ENCODE measurements at regions not wholly inside any gene's neighbourhood (a gene's known extent, or its start where the extent isn't known, plus 50 kb on each side); places are given as distances from the start of the nearest gene placed in this dataset.
A peak's percentile ranks its signal among the peaks of the same experiment; 100 is the strongest.

DNA sequence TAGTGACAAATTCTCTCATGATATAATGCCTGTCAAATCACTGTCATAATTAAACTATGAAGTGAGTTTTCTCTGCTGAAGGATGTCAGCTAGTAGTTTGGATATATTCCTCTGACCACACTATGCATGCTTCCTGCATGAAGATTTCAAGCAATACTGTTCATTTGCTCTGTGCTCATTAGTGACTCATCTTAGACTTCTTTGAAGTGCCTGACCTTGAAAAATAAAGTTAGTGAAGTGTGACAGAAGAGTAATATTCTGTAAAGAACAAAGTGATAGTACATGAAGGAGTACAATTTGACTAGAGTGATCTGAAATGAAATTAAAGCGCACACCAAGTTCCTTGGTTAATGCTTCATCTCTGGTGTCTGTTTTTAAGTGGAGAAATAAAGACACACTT is 629.5 kb upstream of the ANO3 start:
- H3K4me3 ChIP-seq (ENCODE audit: insufficient read length, low read depth): no peak overlapping the region
- no peak for TF ChIP-seq SUZ12 (IDR thresholded peaks at IDR 0.05; ENCODE audit: extremely low read depth, insufficient read depth, insufficient read length)
- no peak for TF ChIP-seq YY1 (IDR thresholded peaks at IDR 0.05; ENCODE audit: insufficient read depth, insufficient read length)
- TF ChIP-seq ZNF274 (IDR thresholded peaks at IDR 0.05; ENCODE audit: low read depth, low read length): no peak
- no peak overlapping the region for H3K9ac ChIP-seq (ENCODE audit: insufficient read length, low read depth)
- H3K4me1 ChIP-seq (ENCODE audit: insufficient read depth, insufficient read length): no peaks in the 10 kb centered on the region
- no peaks in the 10 kb centered on the region for H3K36me3 ChIP-seq (ENCODE audit: insufficient read depth, insufficient read length, low read length)
- DNase-seq (ENCODE audit: low read depth, low spot score): no peak
- no peaks in the 10 kb centered on the region for H3K9me3 ChIP-seq (ENCODE audit: insufficient read depth, low read length)
- no peaks in the 10 kb centered on the region for H3K27me3 ChIP-seq (ENCODE audit: insufficient read depth, insufficient read length)

DNA sequence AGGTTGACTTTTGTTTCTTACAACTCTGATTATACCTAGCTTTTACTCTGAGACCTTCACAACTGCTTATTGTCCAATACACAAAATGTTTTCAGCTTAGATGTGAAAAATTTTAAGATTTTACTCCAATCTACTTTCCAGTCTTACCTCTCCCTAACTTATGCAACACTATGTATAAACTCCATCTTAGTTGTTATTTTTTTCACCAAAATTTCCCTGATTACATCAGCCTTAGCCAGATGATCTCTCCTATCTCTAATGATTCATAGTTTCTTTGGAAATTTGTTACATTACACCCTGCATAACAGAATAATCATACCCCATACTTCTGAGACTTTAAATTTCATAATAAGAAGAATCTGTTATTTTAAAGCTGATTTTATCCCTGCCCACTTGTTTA is 621.0 kb upstream of the ANO3 start:
- DNase-seq (ENCODE audit: low read depth, low spot score): no peak
- no peak overlapping the region for H3K4me3 ChIP-seq (ENCODE audit: insufficient read length, low read depth)
- H3K27me3 ChIP-seq (ENCODE audit: insufficient read depth, insufficient read length): no peaks in the 10 kb centered on the region
- no peaks in the 10 kb centered on the region for H3K36me3 ChIP-seq (ENCODE audit: insufficient read depth, insufficient read length, low read length)
- H3K9ac ChIP-seq (ENCODE audit: insufficient read length, low read depth): no peak overlapping the region
- TF ChIP-seq ZNF274 (IDR thresholded peaks at IDR 0.05; ENCODE audit: low read depth, low read length) (no peak), SUZ12 (IDR thresholded peaks at IDR 0.05; ENCODE audit: extremely low read depth, insufficient read depth, insufficient read length) (no peak), YY1 (IDR thresholded peaks at IDR 0.05; ENCODE audit: insufficient read depth, insufficient read length) (no peak)
- no peaks in the 10 kb centered on the region for H3K9me3 ChIP-seq (ENCODE audit: insufficient read depth, low read length)
- H3K4me1 ChIP-seq (ENCODE audit: insufficient read depth, insufficient read length): no peaks in the 10 kb centered on the region

DNA sequence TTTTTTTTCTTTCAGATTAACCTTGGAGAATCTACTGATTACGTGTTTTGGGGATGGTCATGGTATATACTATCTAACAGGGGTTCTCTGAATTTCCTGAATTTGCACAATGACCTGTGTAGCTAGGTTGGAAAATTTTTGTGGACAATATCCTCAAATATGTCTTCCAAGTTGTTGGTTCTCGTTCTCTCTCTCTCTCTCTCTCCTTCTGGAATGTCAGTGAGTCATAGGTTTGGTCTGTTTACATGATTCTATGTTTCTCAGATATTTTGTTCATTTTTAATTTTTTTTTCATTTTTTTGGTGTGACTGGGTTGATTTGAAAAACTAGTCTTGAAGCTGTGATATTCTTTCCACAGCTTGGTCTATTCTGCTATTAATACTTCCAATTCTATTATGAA is 604.0 kb upstream of the ANO3 start:
- DNase-seq (ENCODE audit: low read depth, low spot score): no peak
- Histone ChIP-seq H3K36me3 (ENCODE audit: insufficient read depth, insufficient read length, low read length) (no peaks in the 10 kb centered on the region), H3K9me3 (ENCODE audit: insufficient read depth, low read length) (no peaks in the 10 kb centered on the region), H3K9ac (ENCODE audit: insufficient read length, low read depth) (no peak overlapping the region), H3K4me3 (ENCODE audit: insufficient read length, low read depth) (no peak overlapping the region), H3K27me3 (ENCODE audit: insufficient read depth, insufficient read length) (no peaks in the 10 kb centered on the region), H3K4me1 (ENCODE audit: insufficient read depth, insufficient read length) (no peaks in the 10 kb centered on the region)
- TF ChIP-seq ZNF274 (IDR thresholded peaks at IDR 0.05; ENCODE audit: low read depth, low read length) (no peak), YY1 (IDR thresholded peaks at IDR 0.05; ENCODE audit: insufficient read depth, insufficient read length) (no peak), SUZ12 (IDR thresholded peaks at IDR 0.05; ENCODE audit: extremely low read depth, insufficient read depth, insufficient read length) (no peak)

DNA sequence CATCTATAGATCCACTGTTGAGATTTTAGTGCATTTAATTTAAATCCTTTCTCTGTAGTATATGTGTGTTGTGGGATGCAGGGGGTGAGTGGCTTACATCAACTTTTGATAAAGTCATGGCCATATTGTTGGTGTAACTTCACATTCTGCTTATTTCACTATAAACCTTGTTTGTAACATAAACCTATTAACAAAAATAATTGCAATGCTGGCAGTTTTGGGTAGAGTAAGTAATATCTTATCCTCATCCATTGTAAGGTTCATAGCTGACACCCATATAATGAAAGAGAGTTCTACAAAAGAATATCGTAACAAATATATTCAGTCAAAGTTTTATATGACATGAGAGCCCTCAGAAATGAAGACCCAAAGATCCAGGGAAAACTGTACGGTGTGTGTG is 601.7 kb upstream of the ANO3 start:
- Histone ChIP-seq H3K9me3 (ENCODE audit: insufficient read depth, low read length) (no peaks in the 10 kb centered on the region), H3K4me1 (ENCODE audit: insufficient read depth, insufficient read length) (no peaks in the 10 kb centered on the region), H3K4me3 (ENCODE audit: insufficient read length, low read depth) (no peak overlapping the region), H3K27me3 (ENCODE audit: insufficient read depth, insufficient read length) (no peaks in the 10 kb centered on the region), H3K36me3 (ENCODE audit: insufficient read depth, insufficient read length, low read length) (no peaks in the 10 kb centered on the region), H3K9ac (ENCODE audit: insufficient read length, low read depth) (no peak overlapping the region)
- no peak for DNase-seq (ENCODE audit: low read depth, low spot score)
- no peak for TF ChIP-seq ZNF274 (IDR thresholded peaks at IDR 0.05; ENCODE audit: low read depth, low read length)
- no peak for TF ChIP-seq YY1 (IDR thresholded peaks at IDR 0.05; ENCODE audit: insufficient read depth, insufficient read length)
- TF ChIP-seq SUZ12 (IDR thresholded peaks at IDR 0.05; ENCODE audit: extremely low read depth, insufficient read depth, insufficient read length): no peak

DNA sequence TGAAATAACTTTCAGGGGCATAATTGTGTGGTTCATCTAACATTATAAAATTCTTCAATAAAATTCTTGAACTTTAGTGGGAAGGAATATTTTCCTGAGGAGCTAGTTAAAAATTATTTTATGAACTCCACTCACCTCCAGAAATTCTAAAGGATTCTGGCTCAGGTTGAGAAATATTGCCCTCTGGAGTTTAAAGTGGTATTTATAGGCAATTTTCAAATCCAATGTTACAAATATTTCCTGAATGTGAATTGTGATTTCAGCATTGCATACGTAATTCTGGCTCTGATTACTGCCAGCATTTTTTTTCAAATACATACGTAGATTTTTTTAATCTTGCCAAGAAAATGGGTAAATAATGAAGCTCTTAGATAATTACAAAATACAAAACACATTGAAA is 598.2 kb upstream of the ANO3 start:
- Histone ChIP-seq H3K4me3 (ENCODE audit: insufficient read length, low read depth) (no peak overlapping the region), H3K9ac (ENCODE audit: insufficient read length, low read depth) (no peak overlapping the region), H3K9me3 (ENCODE audit: insufficient read depth, low read length) (no peaks in the 10 kb centered on the region), H3K36me3 (ENCODE audit: insufficient read depth, insufficient read length, low read length) (no peaks in the 10 kb centered on the region), H3K27me3 (ENCODE audit: insufficient read depth, insufficient read length) (no peaks in the 10 kb centered on the region), H3K4me1 (ENCODE audit: insufficient read depth, insufficient read length) (no peaks in the 10 kb centered on the region)
- no peak for TF ChIP-seq ZNF274 (IDR thresholded peaks at IDR 0.05; ENCODE audit: low read depth, low read length)
- no peak for TF ChIP-seq YY1 (IDR thresholded peaks at IDR 0.05; ENCODE audit: insufficient read depth, insufficient read length)
- no peak for TF ChIP-seq SUZ12 (IDR thresholded peaks at IDR 0.05; ENCODE audit: extremely low read depth, insufficient read depth, insufficient read length)
- no peak for DNase-seq (ENCODE audit: low read depth, low spot score)

DNA sequence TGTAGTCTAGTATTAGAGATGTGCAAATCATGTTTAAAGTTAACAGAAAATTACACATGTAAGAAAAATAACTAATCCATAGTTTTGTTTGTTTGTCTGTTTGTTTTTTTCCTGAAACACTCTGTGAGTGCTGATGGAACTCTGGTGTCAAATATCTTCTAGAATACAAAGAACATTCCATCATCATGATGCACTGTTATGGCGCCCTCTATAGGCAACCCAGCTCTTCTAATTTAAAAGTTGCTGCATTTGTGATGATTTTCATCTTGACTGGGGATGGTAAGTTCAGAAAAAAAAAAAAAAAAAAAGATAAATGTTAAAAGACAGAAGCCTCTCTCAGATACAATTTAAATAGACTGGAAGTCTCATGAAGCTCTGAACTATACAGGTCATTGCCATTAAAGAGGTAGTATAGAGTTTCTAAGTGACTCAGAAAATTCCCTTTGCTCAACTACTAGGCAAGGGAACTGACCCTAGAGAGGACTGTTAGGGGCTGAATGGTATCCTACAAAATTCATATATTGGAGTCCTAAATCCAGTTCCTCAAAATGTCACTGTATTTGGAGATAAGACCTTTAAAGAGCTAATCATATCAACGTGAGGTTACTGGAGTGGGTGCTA is 597.2 kb upstream of the ANO3 start:
- H3K27me3 ChIP-seq (ENCODE audit: insufficient read depth, insufficient read length): no peaks in the 10 kb centered on the region
- no peak overlapping the region for H3K9ac ChIP-seq (ENCODE audit: insufficient read length, low read depth)
- TF ChIP-seq ZNF274 (IDR thresholded peaks at IDR 0.05; ENCODE audit: low read depth, low read length) (no peak), YY1 (IDR thresholded peaks at IDR 0.05; ENCODE audit: insufficient read depth, insufficient read length) (no peak), SUZ12 (IDR thresholded peaks at IDR 0.05; ENCODE audit: extremely low read depth, insufficient read depth, insufficient read length) (no peak)
- no peaks in the 10 kb centered on the region for H3K36me3 ChIP-seq (ENCODE audit: insufficient read depth, insufficient read length, low read length)
- DNase-seq (ENCODE audit: low read depth, low spot score): peak; percentile 5
- no peaks in the 10 kb centered on the region for H3K9me3 ChIP-seq (ENCODE audit: insufficient read depth, low read length)
- no peak overlapping the region for H3K4me3 ChIP-seq (ENCODE audit: insufficient read length, low read depth)
- no peaks in the 10 kb centered on the region for H3K4me1 ChIP-seq (ENCODE audit: insufficient read depth, insufficient read length)

DNA sequence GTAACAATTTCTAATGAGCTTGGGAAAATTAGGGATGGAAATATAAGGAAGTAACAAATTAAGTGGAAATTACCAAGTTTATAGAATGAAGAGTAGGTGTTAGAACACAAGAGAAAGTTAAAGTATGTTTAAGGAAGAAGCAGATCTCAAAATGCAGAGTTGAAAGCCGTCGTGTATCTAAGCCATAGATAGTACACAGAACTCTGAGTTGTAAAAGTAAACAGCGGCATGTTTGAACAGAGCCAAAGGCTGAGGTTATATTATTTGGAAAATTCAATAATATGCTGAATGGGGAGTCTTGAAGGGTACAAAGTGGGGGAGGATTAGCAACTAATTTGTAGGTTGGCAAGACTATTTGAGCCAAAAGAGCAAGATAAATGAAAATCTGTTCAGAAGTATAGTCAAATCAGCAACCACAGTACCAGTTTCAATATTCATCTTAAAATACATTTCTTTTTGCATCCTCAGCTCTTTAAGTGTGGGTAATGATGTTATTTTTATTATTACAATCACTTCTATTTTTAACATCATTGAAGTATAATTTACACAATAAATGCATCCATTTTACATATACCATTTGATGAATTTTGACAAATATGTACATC is 594.8 kb upstream of the ANO3 start:
- Histone ChIP-seq H3K4me3 (ENCODE audit: insufficient read length, low read depth) (no peak overlapping the region), H3K27me3 (ENCODE audit: insufficient read depth, insufficient read length) (no peaks in the 10 kb centered on the region), H3K9me3 (ENCODE audit: insufficient read depth, low read length) (no peaks in the 10 kb centered on the region), H3K36me3 (ENCODE audit: insufficient read depth, insufficient read length, low read length) (no peaks in the 10 kb centered on the region), H3K9ac (ENCODE audit: insufficient read length, low read depth) (no peak overlapping the region), H3K4me1 (ENCODE audit: insufficient read depth, insufficient read length) (no peaks in the 10 kb centered on the region)
- DNase-seq (ENCODE audit: low read depth, low spot score): no peak
- TF ChIP-seq SUZ12 (IDR thresholded peaks at IDR 0.05; ENCODE audit: extremely low read depth, insufficient read depth, insufficient read length) (no peak), ZNF274 (IDR thresholded peaks at IDR 0.05; ENCODE audit: low read depth, low read length) (no peak), YY1 (IDR thresholded peaks at IDR 0.05; ENCODE audit: insufficient read depth, insufficient read length) (no peak)

All from NT2/D1 (cell line).